ENCODE measurements at regions not wholly inside any gene's neighbourhood (a gene's known extent, or its start where the extent isn't known, plus 50 kb on each side); places are given as distances from the start of the nearest gene placed in this dataset.

GRCh38 chr16:7849841-7850240 lies 517.2 kb downstream of the RBFOX1 start:
- no peak for DNase-seq (ENCODE audit: low read depth)
- TF ChIP-seq, protein P1, sequence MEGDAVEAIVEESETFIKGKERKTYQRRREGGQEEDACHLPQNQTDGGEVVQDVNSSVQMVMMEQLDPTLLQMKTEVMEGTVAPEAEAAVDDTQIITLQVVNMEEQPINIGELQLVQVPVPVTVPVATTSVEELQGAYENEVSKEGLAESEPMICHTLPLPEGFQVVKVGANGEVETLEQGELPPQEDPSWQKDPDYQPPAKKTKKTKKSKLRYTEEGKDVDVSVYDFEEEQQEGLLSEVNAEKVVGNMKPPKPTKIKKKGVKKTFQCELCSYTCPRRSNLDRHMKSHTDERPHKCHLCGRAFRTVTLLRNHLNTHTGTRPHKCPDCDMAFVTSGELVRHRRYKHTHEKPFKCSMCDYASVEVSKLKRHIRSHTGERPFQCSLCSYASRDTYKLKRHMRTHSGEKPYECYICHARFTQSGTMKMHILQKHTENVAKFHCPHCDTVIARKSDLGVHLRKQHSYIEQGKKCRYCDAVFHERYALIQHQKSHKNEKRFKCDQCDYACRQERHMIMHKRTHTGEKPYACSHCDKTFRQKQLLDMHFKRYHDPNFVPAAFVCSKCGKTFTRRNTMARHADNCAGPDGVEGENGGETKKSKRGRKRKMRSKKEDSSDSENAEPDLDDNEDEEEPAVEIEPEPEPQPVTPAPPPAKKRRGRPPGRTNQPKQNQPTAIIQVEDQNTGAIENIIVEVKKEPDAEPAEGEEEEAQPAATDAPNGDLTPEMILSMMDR (IDR thresholded peaks at IDR 0.05; ENCODE audit: insufficient read depth, low read length, poor library complexity, severe bottlenecking): no peak
- H3K4me3 ChIP-seq (ENCODE audit: low read depth, low read length): no peak overlapping the region
- H3K27me3 ChIP-seq (ENCODE audit: control insufficient read depth, insufficient read depth, low read length): no peaks in the 10 kb centered on the region
- no peaks in the 10 kb centered on the region for H3K36me3 ChIP-seq (ENCODE audit: control insufficient read depth, insufficient read depth, low read length)

DNA sequence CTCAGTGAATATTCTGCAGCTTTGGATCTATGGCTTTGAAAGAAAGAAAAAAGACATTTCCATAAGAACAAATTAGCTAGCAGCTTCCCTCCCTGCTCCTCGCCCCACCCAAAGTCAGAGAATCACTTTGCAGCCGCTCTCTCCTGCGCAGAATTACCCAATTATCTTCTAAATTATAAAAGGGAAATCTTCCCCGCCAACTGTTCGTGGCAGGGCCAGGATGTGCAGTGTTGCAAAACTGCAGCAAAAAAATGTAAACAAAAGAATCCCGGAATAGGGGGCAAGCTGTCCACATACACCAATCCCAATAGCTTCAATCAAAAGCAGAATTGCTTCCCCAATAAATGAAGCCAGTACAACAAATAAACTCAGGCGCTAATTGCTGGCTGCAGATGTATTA lies 510.6 kb downstream of the RBFOX1 start:
- DNase-seq (ENCODE audit: low read depth): no peak
- Histone ChIP-seq H3K36me3 (ENCODE audit: control insufficient read depth, insufficient read depth, low read length) (no peaks in the 10 kb centered on the region), H3K27me3 (ENCODE audit: control insufficient read depth, insufficient read depth, low read length) (no peaks in the 10 kb centered on the region), H3K4me3 (ENCODE audit: low read depth, low read length) (no peak overlapping the region)
- TF ChIP-seq, protein P1 (IDR thresholded peaks at IDR 0.05; ENCODE audit: insufficient read depth, low read length, poor library complexity, severe bottlenecking): no peak

GRCh38 chr16:7839568-7839967 lies 506.9 kb downstream of the RBFOX1 start:
- TF ChIP-seq, protein P1 (IDR thresholded peaks at IDR 0.05; ENCODE audit: insufficient read depth, low read length, poor library complexity, severe bottlenecking): no peak
- no peak for DNase-seq (ENCODE audit: low read depth)
- Histone ChIP-seq H3K36me3 (ENCODE audit: control insufficient read depth, insufficient read depth, low read length) (no peaks in the 10 kb centered on the region), H3K27me3 (ENCODE audit: control insufficient read depth, insufficient read depth, low read length) (no peaks in the 10 kb centered on the region), H3K4me3 (ENCODE audit: low read depth, low read length) (no peak overlapping the region)

DNA sequence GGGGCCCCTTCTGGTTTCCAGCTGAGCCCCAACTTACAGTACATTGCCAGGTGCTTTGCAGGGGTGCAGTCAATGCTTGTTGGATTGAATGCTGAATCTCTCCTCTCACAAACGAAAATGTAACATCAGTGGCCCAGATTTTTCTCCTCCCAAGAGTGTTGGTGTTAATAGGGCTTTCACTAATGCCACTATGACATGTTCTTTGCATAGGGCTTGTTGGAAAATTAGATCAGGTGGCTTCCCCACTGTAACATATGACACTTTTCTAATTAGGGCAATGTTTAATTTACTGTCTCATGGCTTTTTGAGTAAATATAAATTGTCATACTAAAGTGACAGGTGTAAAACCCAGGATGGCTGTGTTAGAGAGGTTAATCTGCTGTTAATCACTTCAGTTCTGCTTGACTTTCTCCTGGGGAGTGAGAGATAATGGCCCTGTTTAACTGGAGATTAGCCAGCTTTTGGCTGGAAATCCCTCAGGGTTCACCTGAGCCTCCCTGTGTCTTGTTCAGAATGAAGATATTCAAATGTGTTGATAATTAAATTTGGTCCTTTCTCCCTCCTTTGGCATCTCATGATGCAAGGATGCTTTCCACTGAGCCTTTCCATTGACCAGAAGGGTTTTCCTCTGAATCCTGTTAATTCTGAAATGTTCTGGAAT lies 502.3 kb downstream of the RBFOX1 start:
- Histone ChIP-seq H3K4me3 (ENCODE audit: low read depth, low read length) (no peak overlapping the region), H3K36me3 (ENCODE audit: control insufficient read depth, insufficient read depth, low read length) (no peaks in the 10 kb centered on the region), H3K27me3 (ENCODE audit: control insufficient read depth, insufficient read depth, low read length) (no peaks in the 10 kb centered on the region)
- DNase-seq (ENCODE audit: low read depth): no peak
- TF ChIP-seq, protein P1 (IDR thresholded peaks at IDR 0.05; ENCODE audit: insufficient read depth, low read length, poor library complexity, severe bottlenecking): no peak

GRCh38 chr16:7820816-7821215 lies 488.2 kb downstream of the RBFOX1 start:
- DNase-seq (ENCODE audit: low read depth): no peak
- TF ChIP-seq, protein P1 (IDR thresholded peaks at IDR 0.05; ENCODE audit: insufficient read depth, low read length, poor library complexity, severe bottlenecking): no peak
- H3K27me3 ChIP-seq (ENCODE audit: control insufficient read depth, insufficient read depth, low read length): no peaks in the 10 kb centered on the region
- H3K36me3 ChIP-seq (ENCODE audit: control insufficient read depth, insufficient read depth, low read length): no peaks in the 10 kb centered on the region
- H3K4me3 ChIP-seq (ENCODE audit: low read depth, low read length): no peak overlapping the region
